Upper lobe of left lung (tissue), 4 donors: ENCODE measurements at regions not wholly inside any gene's neighbourhood (a gene's known extent, or its start where the extent isn't known, plus 50 kb on each side); places are given as distances from the start of the nearest gene placed in this dataset.

Source experiments
- POLR2AphosphoS5 ChIP-seq, 2 donors: sonication (generic); formaldehyde crosslinking; IDR thresholded peaks; one replicate each; pipeline ENCODE4 v1.5.1; 2017; ENCODE audit warnings: antibody characterized with exemption in 2 of 2
- TF ChIP-seq, protein P1 (sequence below), 6 experiments: fragments of 450-650 bp in 4 of 6; fragments of 200-600 bp in 2 of 6; sonication (generic) in 2 of 6; IDR thresholded peaks; one replicate each; pipeline ENCODE4 v1.5.1; 2016 to 2019; ENCODE audit warnings: antibody characterized with exemption in 6 of 6

DNA sequence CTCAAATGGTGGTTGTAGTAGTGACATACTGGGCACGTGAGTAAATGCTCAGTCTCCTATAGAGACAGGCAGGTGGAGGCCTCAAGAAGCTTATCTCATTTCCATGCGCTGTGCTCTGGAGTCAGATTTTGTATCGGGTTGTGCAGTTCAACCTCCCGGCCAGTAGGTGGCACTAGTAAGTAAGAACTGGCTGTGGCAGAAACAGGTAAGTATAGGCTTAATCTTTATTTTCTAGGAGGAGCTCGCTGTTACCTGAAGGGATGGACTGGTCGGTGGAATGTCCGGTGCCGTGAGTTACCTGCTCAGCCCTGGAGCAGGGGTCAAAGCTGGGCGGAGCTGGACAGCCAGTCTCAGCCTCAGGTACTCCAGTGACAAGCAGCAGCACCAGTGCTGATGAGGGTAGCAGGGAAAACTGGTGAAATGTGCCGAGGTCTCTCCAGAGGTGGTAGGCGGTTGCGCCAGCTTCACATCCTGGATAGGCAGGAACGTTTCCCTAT lies 880.1 kb upstream of the SEMA6A start:
- TF ChIP-seq, protein P1, sequence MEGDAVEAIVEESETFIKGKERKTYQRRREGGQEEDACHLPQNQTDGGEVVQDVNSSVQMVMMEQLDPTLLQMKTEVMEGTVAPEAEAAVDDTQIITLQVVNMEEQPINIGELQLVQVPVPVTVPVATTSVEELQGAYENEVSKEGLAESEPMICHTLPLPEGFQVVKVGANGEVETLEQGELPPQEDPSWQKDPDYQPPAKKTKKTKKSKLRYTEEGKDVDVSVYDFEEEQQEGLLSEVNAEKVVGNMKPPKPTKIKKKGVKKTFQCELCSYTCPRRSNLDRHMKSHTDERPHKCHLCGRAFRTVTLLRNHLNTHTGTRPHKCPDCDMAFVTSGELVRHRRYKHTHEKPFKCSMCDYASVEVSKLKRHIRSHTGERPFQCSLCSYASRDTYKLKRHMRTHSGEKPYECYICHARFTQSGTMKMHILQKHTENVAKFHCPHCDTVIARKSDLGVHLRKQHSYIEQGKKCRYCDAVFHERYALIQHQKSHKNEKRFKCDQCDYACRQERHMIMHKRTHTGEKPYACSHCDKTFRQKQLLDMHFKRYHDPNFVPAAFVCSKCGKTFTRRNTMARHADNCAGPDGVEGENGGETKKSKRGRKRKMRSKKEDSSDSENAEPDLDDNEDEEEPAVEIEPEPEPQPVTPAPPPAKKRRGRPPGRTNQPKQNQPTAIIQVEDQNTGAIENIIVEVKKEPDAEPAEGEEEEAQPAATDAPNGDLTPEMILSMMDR (IDR thresholded peaks at IDR 0.05) = peak; percentile 52 to 86 (median 72)
- no peak for TF ChIP-seq POLR2AphosphoS5 (IDR thresholded peaks at IDR 0.05)
